GM12873 (cell line): ENCODE measurements at regions not wholly inside any gene's neighbourhood (a gene's known extent, or its start where the extent isn't known, plus 50 kb on each side); places are given as distances from the start of the nearest gene placed in this dataset.

ENCODE experiments used
- TF ChIP-seq, protein P1 (sequence below): IDR thresholded peaks from 2 replicates; pipeline ENCODE4 v1.5.1; 2012; ENCODE audit warnings: low read depth, mild to moderate bottlenecking, moderate library complexity, low read length, control low read depth; ENCODE audit not compliant: insufficient read depth; ENCODE audit errors: missing control alignments

GRCh38 chr14:71682337-71682736, 249.9 kb upstream of the RGS6 start:
- TF ChIP-seq, protein P1, sequence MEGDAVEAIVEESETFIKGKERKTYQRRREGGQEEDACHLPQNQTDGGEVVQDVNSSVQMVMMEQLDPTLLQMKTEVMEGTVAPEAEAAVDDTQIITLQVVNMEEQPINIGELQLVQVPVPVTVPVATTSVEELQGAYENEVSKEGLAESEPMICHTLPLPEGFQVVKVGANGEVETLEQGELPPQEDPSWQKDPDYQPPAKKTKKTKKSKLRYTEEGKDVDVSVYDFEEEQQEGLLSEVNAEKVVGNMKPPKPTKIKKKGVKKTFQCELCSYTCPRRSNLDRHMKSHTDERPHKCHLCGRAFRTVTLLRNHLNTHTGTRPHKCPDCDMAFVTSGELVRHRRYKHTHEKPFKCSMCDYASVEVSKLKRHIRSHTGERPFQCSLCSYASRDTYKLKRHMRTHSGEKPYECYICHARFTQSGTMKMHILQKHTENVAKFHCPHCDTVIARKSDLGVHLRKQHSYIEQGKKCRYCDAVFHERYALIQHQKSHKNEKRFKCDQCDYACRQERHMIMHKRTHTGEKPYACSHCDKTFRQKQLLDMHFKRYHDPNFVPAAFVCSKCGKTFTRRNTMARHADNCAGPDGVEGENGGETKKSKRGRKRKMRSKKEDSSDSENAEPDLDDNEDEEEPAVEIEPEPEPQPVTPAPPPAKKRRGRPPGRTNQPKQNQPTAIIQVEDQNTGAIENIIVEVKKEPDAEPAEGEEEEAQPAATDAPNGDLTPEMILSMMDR, result no peak

- TF ChIP-seq, protein P1, result no peak
These were observed 247.9 kb upstream of the RGS6 start for GRCh38 chr14:71684323-71684722.

- TF ChIP-seq, protein P1, result no peak
These were observed 245.6 kb upstream of the RGS6 start for GRCh38 chr14:71686677-71687076.

DNA sequence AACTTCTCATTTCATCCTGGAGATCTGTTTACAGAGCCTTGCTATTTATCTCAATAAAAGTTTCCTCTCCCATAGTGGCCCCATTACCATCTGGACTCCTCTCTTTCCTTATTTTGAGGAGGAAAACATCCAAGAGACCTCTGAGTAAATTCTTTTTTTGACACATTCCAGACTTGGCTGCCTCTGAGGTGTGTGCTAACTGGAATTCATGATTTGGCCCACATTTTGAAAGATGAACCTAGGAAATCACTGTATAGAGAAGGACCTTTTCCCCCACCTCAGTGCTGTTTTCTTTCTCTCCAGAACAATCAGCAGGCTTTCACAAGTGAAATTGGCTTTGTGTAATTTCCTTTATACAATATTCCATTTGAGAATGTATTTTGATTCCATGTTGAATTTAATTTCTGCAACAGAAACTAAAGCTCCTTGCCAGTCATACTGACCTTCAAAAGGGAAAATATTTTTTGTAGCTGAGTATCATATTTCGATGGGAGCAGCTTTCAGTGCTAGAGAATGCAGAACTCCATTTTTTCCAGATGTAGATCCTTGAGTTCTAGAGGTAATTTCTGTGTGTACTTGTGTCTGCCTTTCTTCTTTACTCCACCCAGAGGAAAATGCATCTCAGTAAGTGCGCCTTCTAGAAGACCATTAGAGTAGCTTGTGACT, 244.9 kb upstream of the RGS6 start:
- TF ChIP-seq, protein P1, result no peak

GRCh38 chr14:71688576-71688975, 243.7 kb upstream of the RGS6 start:
- TF ChIP-seq, protein P1, result no peak

GRCh38 chr14:71690478-71690877, 241.8 kb upstream of the RGS6 start:
- TF ChIP-seq, protein P1, result no peak

DNA sequence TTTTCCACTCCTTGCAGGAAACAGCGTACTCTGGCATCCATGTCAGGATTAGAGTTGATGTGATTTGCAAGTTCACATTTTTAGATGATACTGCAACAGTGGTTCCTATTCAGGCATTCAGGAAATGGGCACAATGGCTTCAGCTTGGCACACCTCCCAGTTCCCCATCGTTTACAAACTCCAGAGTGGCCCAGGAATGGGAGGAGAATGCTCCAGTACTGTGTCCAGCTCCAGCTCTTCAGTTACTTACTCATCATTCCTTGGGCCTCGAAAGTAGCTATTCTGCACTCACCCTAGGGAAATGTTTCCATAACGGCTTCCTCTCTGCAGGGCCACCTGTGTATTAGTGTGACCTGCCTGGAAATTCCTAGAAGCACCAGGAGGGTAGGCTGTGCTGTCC, 239.7 kb upstream of the RGS6 start:
- TF ChIP-seq, protein P1, result no peak
